RWPE2 (cell line): ENCODE measurements at regions not wholly inside any gene's neighbourhood (a gene's known extent, or its start where the extent isn't known, plus 50 kb on each side); places are given as distances from the start of the nearest gene placed in this dataset.

ENCODE experiments used
- ATAC-seq: fragments of 200-7000 bp; cut with Tn5 transposase; 3 replicates; pipeline ENCODE4 v1.9.1; 2021; ENCODE audit warnings: low read depth
- DNase-seq: peaks from one replicate; pipeline ENCODE4 v3.0.0-alpha.2; 2020; ENCODE audit warnings: low spot score
- H3K27ac ChIP-seq: fragments of 450-650 bp; 2 replicates; pipeline ENCODE4 v1.5.1; 2017; ENCODE audit warnings: mild to moderate bottlenecking; ENCODE audit not compliant: poor library complexity, severe bottlenecking
- H3K27me3 ChIP-seq: fragments of 250-450 bp; sonication (Bioruptor Pico); 2 replicates; pipeline ENCODE4 v1.5.1; 2021; ENCODE audit warnings: mild to moderate bottlenecking, moderate library complexity; ENCODE audit not compliant: insufficient read depth, poor library complexity, severe bottlenecking
- H3K36me3 ChIP-seq: fragments of 250-450 bp; sonication (Bioruptor Pico); 2 replicates; pipeline ENCODE4 v1.5.1; 2020; ENCODE audit warnings: low read depth, mild to moderate bottlenecking, moderate library complexity
- H3K4me1 ChIP-seq: fragments of 250-450 bp; sonication (Bioruptor Pico); 2 replicates; pipeline ENCODE4 v1.5.1; 2021; ENCODE audit warnings: mild to moderate bottlenecking, moderate library complexity; ENCODE audit not compliant: insufficient read depth, poor library complexity, severe bottlenecking
- H3K4me3 ChIP-seq: fragments of 250-450 bp; sonication (Bioruptor Pico); 2 replicates; pipeline ENCODE4 v1.5.1; 2021; ENCODE audit warnings: mild to moderate bottlenecking, moderate library complexity; ENCODE audit not compliant: severe bottlenecking
- H3K9me3 ChIP-seq: fragments of 250-450 bp; sonication (Bioruptor Pico); 2 replicates; pipeline ENCODE4 v1.5.1; 2021; ENCODE audit warnings: mild to moderate bottlenecking, moderate library complexity; ENCODE audit not compliant: severe bottlenecking
- TF ChIP-seq, protein P1 (sequence below): fragments of 450-650 bp; IDR thresholded peaks from one replicate; pipeline ENCODE4 v1.5.1; 2017; ENCODE audit warnings: mild to moderate bottlenecking, moderate library complexity; ENCODE audit not compliant: poor library complexity, severe bottlenecking

- Histone ChIP-seq H3K27ac (no peak overlapping the region), H3K27me3 (no peaks in the 10 kb centered on the region), H3K4me1 (no peaks in the 10 kb centered on the region), H3K4me3 (no peak overlapping the region), H3K36me3 (no peaks in the 10 kb centered on the region), H3K9me3 (peaks cover 2% of the 10 kb centered on the region)
- ATAC-seq (no peak), DNase-seq (no peak)
- TF ChIP-seq, protein P1, sequence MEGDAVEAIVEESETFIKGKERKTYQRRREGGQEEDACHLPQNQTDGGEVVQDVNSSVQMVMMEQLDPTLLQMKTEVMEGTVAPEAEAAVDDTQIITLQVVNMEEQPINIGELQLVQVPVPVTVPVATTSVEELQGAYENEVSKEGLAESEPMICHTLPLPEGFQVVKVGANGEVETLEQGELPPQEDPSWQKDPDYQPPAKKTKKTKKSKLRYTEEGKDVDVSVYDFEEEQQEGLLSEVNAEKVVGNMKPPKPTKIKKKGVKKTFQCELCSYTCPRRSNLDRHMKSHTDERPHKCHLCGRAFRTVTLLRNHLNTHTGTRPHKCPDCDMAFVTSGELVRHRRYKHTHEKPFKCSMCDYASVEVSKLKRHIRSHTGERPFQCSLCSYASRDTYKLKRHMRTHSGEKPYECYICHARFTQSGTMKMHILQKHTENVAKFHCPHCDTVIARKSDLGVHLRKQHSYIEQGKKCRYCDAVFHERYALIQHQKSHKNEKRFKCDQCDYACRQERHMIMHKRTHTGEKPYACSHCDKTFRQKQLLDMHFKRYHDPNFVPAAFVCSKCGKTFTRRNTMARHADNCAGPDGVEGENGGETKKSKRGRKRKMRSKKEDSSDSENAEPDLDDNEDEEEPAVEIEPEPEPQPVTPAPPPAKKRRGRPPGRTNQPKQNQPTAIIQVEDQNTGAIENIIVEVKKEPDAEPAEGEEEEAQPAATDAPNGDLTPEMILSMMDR, result no peak
Measured at GRCh38 chr1:80282536-80282935, 1276.0 kb upstream of the ADGRL4 start.

- no peak for ATAC-seq
- Histone ChIP-seq H3K9me3 (peaks cover 2% of the 10 kb centered on the region), H3K27me3 (no peaks in the 10 kb centered on the region), H3K4me1 (no peaks in the 10 kb centered on the region), H3K27ac (no peak overlapping the region), H3K4me3 (no peak overlapping the region), H3K36me3 (no peaks in the 10 kb centered on the region)
- no peak for DNase-seq
- TF ChIP-seq, protein P1, result no peak
Measured at GRCh38 chr1:80278936-80279335, 1272.4 kb upstream of the ADGRL4 start.

GRCh38 chr1:80274256-80274655 is 1267.7 kb upstream of the ADGRL4 start:
- TF ChIP-seq, protein P1, result no peak
- H3K9me3 ChIP-seq, result peaks cover 2% of the 10 kb centered on the region
- ATAC-seq (no peak), DNase-seq (no peak)
- H3K27ac ChIP-seq, result no peak overlapping the region
- no peaks in the 10 kb centered on the region for H3K27me3 ChIP-seq
- no peaks in the 10 kb centered on the region for H3K36me3 ChIP-seq
- no peaks in the 10 kb centered on the region for H3K4me1 ChIP-seq
- no peak overlapping the region for H3K4me3 ChIP-seq

- DNase-seq, result no peak
- Histone ChIP-seq H3K36me3 (no peaks in the 10 kb centered on the region), H3K27ac (no peak overlapping the region), H3K4me1 (no peaks in the 10 kb centered on the region), H3K27me3 (no peaks in the 10 kb centered on the region), H3K9me3 (no peaks in the 10 kb centered on the region), H3K4me3 (no peak overlapping the region)
- TF ChIP-seq, protein P1, result no peak
- ATAC-seq, result no peak
Measured at GRCh38 chr1:80272495-80272894, 1266.0 kb upstream of the ADGRL4 start.

GRCh38 chr1:80258659-80259058 is 1252.1 kb upstream of the ADGRL4 start:
- Histone ChIP-seq H3K27me3 (no peaks in the 10 kb centered on the region), H3K9me3 (peaks cover 2% of the 10 kb centered on the region)
- ATAC-seq, result no peak

More at GRCh38 chr1:80258659-80259058, 1252.1 kb upstream of the ADGRL4 start:
- no peak for DNase-seq
- Histone ChIP-seq H3K4me1 (no peaks in the 10 kb centered on the region), H3K36me3 (no peaks in the 10 kb centered on the region), H3K4me3 (no peak overlapping the region), H3K27ac (no peak overlapping the region)
- TF ChIP-seq, protein P1, result no peak
